GM21529 (cell line): ENCODE measurements at regions not wholly inside any gene's neighbourhood (a gene's known extent, or its start where the extent isn't known, plus 50 kb on each side); places are given as distances from the start of the nearest gene placed in this dataset.
"Not testable (repeated sequence)": the region's sequence is repeated elsewhere in the genome, so short reads cannot be mapped to it uniquely, and the experiment has no call there.

Experiments used
- ATAC-seq: cut with Tn5 transposase; IDR thresholded peaks from one replicate; pipeline ENCODE4 v1.9.1; 2021; ENCODE audit not compliant: unreplicated experiment

DNA sequence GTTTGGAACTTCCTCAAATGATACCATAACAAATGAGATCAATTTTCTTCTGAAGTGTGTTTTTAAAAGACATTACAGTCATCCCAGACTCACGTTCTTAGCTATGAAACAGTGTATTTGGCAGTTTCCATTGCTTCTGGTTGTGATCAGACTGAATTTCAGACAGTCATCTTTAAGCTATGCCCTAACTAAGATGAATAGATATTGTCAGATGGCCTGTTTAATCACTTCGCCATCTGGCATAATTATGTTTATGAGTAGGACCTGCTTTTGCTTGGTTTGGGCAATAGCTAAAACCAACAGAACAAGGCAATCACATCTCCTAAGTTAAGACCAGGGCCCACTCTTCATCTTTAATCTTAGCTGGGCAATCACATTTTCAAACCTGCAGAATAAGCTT, 313.1 kb downstream of the SV2B start:
- no peak for ATAC-seq

DNA sequence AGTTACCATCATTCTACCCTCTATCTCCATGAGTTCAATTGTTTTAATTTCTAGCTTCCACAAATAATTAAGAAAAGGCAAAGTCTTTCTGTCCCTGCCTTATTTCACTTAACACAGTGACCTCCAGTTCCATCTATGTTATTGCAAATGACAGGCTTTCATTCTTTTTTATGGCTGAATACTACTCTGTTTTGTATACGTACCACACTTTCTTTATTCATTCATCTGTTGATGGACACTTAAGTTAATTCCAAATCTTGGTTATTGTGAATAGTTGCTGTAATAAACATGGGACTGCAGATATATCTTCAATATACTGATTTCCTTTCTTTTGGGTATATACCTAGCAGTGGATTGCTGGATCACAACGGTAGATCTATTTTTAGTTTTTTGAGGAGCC, 314.1 kb downstream of the SV2B start:
- no peak for ATAC-seq

DNA sequence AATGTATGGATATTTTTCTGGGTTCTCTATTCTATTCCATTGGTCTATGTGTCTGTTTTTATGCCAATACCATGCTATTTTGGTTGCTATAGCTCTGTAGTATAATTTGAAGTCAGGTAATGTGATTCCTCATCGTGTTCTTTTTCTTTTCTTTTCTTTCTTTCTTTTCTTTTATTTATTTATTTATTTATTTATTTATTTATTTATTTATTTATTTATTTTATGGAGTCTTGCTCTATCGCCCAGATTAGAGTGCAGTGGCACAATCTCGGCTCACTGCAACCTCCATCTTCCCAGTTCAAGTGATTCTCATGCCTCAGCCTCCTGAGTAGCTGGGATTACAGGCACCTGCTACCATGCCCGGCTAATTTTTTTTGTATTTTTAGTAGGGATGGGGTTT, 315.2 kb downstream of the SV2B start:
- not testable (repeated sequence) for ATAC-seq

DNA sequence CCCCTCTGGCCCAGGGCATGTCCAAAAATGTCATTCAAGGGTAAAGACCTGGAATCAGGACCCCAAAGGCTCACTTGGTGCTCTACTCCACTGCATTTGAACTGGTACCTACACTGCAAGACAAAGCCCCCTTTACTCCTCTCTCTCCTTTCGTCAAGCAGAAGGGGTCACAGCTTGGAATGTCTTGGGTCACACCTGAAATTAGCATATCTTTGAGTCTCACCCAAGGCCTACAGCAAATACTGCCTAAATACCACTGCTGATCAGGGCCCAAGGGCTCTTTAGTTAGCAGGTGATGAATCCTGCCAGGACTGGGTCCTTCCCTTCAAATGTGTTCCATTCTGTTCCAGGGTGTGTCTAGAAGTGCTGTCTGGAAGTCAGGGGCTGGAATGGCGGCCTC, 320.6 kb downstream of the SV2B start:
- no peak for ATAC-seq

DNA sequence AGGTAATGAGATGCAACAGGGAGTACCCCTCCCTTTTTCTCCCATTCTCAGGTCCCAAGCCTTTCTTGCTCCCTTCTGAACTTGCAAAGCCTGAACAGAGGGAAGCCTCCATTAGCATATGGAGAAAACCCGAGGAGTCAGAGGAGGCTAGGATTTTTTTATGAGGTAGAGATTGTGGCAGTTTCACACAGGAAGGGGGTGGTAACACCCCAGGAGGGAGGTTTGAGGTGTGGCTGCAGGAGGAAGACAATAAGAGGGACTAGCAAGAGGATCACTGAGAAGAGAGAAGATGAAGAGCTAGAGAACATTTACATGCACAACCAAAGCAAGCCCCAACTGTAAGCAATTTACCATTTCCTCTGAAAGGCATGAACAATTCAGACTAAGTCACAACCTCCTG, 322.7 kb downstream of the SV2B start:
- ATAC-seq, result no peak

DNA sequence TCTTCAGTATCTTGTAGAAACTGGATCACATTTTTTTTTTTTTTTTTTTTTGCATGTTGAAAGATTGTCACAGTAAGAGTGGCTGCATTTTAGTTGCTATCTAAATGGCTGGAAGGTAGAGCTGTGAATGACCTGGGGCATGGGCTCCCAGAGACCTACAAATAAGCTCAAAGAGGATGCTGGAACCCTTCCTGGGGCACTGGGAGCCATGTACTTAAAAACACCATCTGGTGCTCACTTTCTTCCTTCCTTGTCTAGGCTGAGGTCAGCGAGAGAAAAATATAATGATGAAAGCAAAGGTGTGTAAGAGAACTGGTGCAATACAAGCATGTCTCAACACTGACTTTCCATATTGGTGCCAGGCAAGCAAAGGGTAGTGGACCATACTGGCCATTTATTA, 323.9 kb downstream of the SV2B start:
- no peak for ATAC-seq

DNA sequence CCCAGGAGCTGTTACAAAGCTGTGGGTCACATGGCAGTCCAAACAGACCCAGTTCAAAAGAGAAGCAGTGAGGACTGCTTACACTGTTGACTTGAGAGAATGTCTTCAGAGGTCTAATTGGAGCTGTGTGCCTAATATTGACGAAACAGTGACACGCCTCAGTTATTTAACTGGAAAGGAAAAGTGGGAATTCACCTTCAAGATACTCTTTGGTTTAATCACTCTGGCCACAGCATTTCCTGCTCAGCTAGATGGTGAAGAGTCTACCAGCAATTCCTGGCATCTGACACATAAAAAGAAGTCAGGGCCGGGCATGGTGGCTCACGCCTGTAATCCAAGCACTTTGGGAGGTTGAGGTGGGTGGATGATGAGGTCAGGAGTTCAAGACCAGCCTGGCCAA, 326.4 kb downstream of the SV2B start:
- no peak for ATAC-seq

DNA sequence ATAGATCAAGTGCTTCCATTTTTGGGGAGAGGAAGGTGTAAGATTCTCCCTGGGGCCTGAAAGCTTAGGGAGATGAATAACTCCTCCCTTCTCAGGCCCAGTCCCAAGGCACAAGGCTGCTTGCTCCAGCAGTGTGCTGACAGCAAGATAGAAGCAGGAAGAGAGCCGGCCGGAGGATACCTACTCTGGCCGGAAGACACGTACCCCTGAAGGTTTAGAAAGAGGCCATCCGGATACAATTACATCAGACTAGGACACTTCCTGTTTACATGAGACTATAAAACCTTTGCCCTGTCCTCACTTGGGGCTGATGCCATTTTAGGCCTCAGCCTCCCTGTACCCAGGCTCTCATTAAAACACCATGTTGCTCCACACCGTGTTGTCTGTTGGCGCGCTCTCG, 329.9 kb downstream of the SV2B start:
- no peak for ATAC-seq

DNA sequence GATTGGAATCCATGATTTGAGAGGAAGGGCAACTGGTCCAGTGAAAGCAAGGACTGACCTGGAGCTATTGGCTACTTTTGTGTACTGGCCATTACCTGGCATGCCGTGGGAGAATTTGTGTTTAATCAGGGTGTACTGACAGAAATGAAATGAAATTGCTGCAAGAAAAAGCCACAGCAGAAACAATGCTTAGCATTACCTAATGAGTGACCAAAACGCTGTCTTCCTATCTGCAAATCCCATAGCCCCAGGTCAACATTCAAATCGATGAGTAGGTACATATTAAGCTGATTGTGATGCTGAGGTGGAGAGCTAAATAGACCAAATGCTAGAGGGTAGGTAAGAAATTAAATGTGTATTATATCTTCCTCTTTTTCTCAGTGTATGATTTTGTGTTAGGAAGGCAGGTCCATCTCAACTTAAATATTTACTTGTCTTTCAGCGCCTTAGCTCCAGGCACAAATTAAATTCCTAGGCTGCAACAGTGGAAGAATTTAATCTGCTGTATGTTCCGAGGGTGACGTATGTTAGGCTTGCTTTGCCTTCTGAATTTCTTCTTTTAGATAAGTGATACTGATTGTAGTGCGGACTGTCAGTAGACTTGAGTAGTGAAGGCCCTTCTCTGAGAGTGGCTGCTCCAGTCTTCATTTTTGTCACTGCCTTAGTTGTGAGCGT, 331.1 kb downstream of the SV2B start:
- no peak for ATAC-seq

DNA sequence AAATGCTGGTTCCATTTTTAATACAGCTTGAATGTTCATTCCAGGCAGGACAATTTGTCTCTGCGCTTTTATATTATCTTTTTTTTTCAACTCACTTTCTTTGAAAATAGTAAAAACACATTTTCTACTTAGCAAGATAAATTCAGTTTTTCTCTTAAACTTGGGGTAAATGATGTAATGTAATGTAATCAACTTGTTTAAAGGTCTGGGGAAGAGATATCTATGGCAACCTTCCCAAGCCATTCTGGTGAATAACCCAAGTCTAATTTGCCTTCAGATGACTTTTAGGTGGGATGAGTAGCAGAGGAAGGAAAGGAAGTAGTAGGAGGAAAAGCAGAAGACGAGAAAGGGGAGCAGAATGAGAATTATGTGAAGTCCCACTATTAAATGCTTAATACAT, 335.1 kb downstream of the SV2B start:
- ATAC-seq, result no peak

DNA sequence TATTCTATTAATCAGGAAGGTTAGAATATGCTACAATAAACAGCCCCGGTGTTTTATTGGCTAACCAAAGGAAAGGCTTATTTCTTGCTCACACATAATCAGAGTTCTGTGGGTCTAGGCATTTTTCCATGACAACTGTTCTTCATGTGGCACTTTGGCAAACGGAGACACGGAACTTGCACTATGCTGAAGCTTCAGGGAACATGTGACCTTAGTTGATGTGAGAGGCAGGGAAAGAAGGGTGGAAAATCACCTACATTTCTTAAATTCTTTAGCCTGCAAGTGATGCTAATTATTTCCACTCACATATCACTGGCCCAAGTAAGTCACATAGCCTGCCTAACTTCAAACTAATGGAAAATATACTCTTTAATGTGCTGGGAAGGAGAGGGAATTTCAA, 344.6 kb downstream of the SV2B start:
- no peak for ATAC-seq

DNA sequence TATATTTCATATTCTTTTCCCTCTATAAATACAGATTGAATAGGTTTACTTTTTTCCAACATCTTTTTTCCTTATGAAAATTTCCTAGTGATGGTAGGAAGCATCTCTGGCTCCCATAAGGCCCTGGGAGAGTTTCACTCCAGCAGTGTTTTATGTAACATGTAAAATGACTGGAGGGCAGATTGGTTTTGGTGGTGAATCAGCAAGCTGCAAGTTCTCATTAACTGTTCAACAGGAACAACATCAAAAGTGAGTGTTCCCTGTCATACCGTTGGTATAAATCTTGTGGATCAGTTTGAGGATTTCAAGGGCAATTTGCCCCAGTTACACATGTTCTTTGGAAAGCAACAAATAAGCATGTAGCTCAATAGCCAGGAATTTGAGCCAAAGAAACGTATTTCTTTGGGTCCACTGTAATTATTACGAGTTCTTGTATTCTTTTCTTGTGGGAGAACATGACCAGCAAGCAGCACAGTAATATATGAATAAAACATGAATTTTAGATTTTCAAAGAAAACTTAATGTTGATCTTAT, 345.7 kb downstream of the SV2B start:
- no peak for ATAC-seq

DNA sequence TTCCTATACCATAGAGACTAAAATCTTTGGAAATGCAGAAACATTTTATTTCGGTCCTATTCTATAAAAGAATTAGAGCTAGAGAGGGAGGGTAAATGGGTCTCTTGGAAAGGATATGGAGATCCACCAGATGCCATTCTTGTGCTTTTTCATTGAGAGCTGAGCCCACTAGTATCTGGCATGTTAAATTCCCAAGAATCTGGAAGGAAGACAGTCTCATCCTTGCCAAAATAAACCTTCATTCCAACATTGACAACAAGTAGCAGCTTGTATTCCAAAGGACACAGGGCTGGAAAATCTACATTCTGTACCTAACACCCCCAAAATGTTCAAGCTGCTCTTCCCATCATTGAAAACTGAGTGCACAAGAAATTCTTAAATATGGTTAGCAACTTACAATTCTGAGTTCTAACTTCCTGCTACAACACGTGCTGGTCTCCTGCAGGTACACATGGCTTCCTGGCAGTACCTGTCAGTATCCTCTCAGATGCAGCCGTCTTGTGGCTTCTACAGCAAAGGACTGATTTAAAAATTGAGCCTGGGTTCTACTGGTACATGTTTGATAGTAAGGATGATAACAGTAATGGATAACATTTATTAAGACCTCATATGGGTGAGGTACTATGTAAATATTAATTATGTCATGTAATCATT, 348.1 kb downstream of the SV2B start:
- ATAC-seq, result no peak

DNA sequence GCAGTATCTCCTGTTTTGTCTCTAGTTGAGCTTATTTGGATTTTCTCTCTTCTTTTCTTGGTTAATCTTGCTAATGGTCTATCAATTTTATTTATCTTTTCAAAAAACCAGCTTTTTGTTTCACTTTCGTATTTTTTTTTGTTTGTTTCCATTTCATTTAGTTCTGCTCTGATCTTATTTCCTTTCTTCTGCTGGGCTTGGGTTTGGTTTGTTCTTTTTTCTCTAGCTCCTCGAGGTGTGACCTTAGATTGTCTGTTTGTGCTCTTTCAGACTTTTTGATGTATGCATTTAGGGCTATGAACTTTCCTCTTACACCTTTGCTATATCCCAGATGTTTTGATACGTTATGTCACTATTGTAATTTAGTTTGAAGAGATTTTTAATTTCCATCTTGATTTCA, 353.3 kb downstream of the SV2B start:
- not testable (repeated sequence) for ATAC-seq

DNA sequence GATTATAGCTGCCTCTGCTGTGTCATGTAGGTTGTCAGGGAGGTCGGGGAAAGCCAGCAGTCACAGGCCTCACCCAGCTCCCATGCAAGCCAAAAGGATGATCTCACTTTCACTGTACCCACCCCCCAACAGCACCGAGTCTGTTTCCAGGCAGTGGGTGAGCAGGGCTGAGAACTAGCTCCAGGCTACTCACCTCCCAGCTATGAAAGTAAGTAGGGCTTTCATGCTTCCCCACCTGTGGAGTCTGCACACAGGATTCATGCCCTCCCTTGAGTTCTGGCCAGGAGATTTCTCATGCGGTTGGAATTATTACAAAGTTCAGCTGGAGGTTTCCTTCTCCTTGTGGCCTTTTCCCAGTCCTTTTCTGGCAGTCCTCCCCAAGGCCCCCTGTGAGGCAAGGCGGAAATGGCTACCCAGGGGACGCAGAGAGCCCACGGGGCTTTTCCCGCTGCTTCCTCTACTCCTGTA, 356.2 kb downstream of the SV2B start:
- no peak for ATAC-seq

DNA sequence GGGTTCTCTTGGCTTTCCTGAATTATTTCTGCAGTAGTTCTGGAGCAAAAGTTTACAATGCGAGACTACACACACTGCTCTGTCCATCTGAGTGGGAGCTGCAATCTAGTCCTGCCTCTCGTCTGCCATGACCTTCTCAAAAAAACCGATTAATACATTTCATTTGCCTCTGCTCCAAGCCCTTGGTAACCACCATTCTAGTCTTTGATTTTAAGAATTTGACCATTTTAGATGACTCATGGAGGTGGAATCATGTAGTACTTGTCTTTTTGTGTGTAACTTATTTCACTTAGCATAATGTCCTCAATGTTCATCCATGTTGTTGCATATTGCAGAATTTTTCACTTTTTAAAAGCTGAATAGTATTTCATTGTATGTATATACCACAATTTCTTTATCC, 356.9 kb downstream of the SV2B start:
- no peak for ATAC-seq

DNA sequence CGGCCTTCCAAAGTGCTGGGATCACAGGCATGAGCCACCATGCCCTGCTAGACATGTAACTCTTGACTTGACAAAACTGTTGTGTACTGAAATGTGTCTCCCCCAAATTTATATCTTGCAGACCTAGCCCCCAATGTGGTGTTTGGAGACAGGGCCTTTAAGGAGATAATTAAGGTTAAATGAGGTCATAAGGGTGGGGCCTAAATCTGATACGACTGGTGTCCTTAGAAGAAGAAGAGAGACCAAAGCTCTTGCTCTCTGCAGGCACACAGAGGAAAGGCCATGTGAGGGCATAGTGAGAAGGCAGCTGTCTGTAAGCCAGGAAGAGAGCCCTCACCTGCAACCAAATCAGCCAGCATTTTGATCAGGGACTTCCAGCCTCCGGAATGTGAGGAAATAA, 361.3 kb downstream of the SV2B start:
- no peak for ATAC-seq

DNA sequence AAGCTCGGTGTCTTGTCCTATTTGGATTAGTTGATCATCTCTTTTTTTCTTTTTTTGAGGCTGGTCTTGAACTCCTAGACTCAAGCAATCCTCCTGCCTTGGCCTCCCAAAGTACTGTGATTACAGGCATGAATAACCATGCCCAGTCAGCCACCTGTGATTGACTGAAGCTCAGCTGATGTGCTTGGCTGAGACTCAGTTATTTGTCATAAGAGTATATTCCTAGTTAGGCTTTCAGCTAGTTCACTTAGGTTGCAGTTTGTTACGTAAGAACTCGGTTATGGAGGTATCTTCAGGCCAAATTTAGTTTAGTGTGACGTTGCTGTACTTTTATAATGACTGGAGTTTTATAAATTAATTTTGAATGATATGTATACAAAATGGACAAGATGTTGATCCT, 365.0 kb downstream of the SV2B start:
- ATAC-seq, result no peak

DNA sequence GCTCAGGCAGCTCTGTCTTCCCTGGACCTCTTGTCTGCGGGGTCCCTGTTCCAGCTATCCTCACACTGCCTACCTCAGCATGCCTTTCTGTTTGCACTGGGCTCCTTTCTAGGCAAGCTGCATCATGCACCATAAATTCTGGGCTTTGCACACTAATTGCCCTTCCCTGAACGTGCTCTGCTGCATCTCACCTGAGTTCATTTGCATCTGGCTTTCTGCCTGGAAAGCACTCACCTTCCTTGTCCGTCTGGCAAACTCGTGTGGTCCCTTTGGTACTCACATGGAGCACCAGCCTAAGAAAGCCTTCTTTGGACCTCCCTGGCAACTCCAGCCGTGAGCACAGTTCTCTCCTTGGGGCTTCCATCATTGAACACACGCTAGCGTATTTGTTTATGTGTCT, 365.6 kb downstream of the SV2B start:
- ATAC-seq, result no peak

DNA sequence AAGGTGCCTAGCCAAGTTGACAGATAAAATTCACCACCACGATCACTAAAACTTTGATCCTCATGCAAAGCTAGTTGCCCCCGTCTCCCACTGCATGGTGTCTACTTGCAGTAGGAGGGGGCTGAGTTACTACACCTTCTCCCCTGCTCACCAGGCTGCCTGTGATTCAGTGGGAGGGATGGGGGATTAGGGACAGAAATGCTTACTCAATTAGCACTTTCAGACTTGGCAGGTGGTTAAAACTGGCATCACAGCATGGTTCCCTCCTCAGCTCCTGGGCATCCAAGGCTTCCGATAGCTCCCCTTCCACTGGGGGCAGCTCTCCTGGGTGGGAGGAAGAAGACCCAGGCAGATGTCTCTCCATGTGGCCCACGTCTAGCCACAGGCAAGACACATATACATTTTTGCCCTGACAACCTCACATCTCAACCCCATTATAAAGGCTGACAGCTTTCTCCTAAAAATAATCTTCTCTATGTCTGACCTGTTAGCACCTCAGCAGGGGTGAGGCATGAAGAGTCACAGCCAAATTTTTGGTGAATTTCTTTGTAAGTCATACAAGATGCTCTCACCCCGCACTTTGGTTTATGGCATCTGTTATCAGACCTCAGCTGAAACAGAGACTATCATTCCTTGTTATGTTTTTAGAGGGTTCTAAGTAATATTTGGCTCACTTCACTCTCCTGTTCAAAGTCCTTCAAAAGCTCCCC, 369.0 kb downstream of the SV2B start:
- no peak for ATAC-seq

DNA sequence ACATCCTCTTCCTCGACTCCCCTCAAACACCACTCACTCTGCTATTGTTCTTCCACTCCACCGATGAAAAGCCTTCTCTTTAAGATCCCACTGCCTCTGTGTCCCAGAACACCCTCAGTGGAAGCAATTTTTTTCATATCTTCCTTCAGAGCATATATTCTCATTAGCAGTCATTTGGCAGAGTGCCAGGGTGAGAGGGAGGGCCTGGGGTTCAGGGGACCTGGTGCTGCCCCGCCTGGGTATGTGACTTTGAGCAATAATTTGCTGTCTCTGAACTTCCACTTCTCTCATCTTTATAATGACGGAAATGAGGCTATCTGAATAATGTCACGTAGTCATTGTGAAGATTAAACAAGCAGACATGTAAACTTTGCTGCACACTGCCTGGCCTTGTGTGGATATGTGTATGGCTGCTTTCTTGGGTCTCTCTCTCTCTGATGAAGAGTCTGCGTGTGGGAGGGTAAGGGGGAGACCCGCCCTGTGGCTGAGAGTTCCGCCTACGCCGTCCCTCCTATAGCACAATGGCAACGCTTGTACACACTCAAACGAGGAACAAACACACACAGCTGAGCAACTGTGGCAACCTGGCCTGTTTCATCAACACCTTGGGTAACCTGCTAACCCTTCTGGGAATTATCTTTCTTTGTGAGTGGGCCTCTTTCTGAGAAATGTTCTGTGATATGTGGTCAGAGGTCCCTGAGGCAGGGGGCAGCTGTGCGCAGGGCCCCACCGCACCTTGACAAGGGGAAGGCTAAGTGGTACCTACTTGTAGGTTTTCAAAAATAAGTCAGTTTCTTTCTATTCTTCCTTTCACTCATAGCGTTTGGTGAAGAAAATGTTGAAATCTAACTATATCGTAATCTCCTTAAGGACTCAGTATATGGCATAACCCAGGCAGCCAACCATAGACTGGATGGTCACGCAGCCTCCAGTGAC, 369.8 kb downstream of the SV2B start:
- ATAC-seq, result no peak
